Liver (tissue), 8 donors: ENCODE measurements at regions not wholly inside any gene's neighbourhood (a gene's known extent, or its start where the extent isn't known, plus 50 kb on each side); places are given as distances from the start of the nearest gene placed in this dataset.

Source experiments
- DNase-seq: peaks from one replicate; pipeline ENCODE4 v3.0.0-alpha.2; 2017; ENCODE audit warnings: low spot score
- H3K27ac ChIP-seq, 2 donors: one replicate each; pipeline ENCODE4 v1.7.0; 2013; ENCODE audit warnings: inconsistent platforms in 2 of 2, low read length in 2 of 2, control low read depth in 1 of 2, low read depth in 1 of 2, mild to moderate bottlenecking in 1 of 2
- H3K27me3 ChIP-seq, 4 donors: one replicate each; pipeline versions ENCODE4 v1.6.1 to v1.7.0; 2013; ENCODE audit warnings: low read length in 3 of 4, inconsistent platforms in 1 of 4, mild to moderate bottlenecking in 1 of 4, moderate library complexity in 1 of 4; ENCODE audit not compliant: control insufficient read depth in 4 of 4, insufficient read depth in 4 of 4
- H3K36me3 ChIP-seq, 4 donors: one replicate each; pipeline versions ENCODE4 v1.6.1 to v1.7.0; 2013; ENCODE audit warnings: low read length in 3 of 4, mild to moderate bottlenecking in 3 of 4, low read depth in 1 of 4, moderate library complexity in 1 of 4; ENCODE audit not compliant: control insufficient read depth in 4 of 4, insufficient read depth in 3 of 4
- H3K4me1 ChIP-seq, 4 donors: one replicate each; pipeline versions ENCODE4 v1.6.1 to v1.7.0; 2013; ENCODE audit warnings: low read length in 3 of 4, mild to moderate bottlenecking in 3 of 4, moderate library complexity in 1 of 4; ENCODE audit not compliant: control insufficient read depth in 4 of 4, insufficient read depth in 4 of 4
- H3K4me3 ChIP-seq, 3 donors: one replicate each; pipeline versions ENCODE4 v1.6.1 to v1.7.0; 2013; ENCODE audit warnings: low read length in 3 of 3, control low read depth in 1 of 3, low read depth in 1 of 3, mild to moderate bottlenecking in 1 of 3
- H3K9ac ChIP-seq, 2 donors: one replicate each; pipeline ENCODE4 v1.7.0; 2013; ENCODE audit warnings: low read length in 2 of 2, mild to moderate bottlenecking in 2 of 2, moderate library complexity in 2 of 2, control low read depth in 1 of 2, low read depth in 1 of 2
- H3K9me3 ChIP-seq, 4 donors: one replicate each; pipeline versions ENCODE4 v1.6.1 to v1.7.0; 2013; ENCODE audit warnings: low read length in 3 of 4; ENCODE audit not compliant: control insufficient read depth in 4 of 4
- CTCF ChIP-seq: fragments of 150-350 bp; IDR thresholded peaks from 2 replicates; pipeline ENCODE4 v1.5.1; 2017; ENCODE audit warnings: improper control_type of control experiment, low read depth, low read length; ENCODE audit not compliant: missing input control
- EGR1 ChIP-seq, 2 donors: IDR thresholded peaks; 2 replicates each; pipeline ENCODE4 v1.6.1; 2016 to 2018; ENCODE audit warnings: antibody characterized with exemption in 2 of 2, low read depth in 2 of 2
- FOXA1 ChIP-seq: IDR thresholded peaks from 2 replicates; pipeline ENCODE4 v1.6.1; 2016; ENCODE audit warnings: antibody characterized with exemption
- FOXA2 ChIP-seq: IDR thresholded peaks from 2 replicates; pipeline ENCODE4 v1.6.1; 2016; ENCODE audit warnings: antibody characterized with exemption
- GABPA ChIP-seq, 2 donors: IDR thresholded peaks in 1 of 2; conservative IDR thresholded peaks in 1 of 2; 2 replicates each; pipeline ENCODE4 v1.6.1; 2016; ENCODE audit warnings: antibody characterized with exemption in 2 of 2, mild to moderate bottlenecking in 1 of 2, moderate library complexity in 1 of 2
- JUND ChIP-seq, 2 donors: IDR thresholded peaks; 2 replicates each; pipeline ENCODE4 v1.6.1; 2016; ENCODE audit warnings: antibody characterized with exemption in 2 of 2
- MAX ChIP-seq: IDR thresholded peaks from 2 replicates; pipeline ENCODE4 v1.6.1; 2016; ENCODE audit warnings: antibody characterized with exemption
- NR2F2 ChIP-seq: IDR thresholded peaks from 2 replicates; pipeline ENCODE4 v1.6.1; 2016; ENCODE audit warnings: antibody characterized with exemption
- RAD21 ChIP-seq, 2 donors: IDR thresholded peaks; 2 replicates each; pipeline ENCODE4 v1.6.1; 2016; ENCODE audit warnings: antibody characterized with exemption in 2 of 2, mild to moderate bottlenecking in 2 of 2
- REST ChIP-seq: IDR thresholded peaks from 2 replicates; pipeline ENCODE4 v1.6.1; 2016; ENCODE audit warnings: antibody characterized with exemption, mild to moderate bottlenecking
- RXRA ChIP-seq, 2 donors: IDR thresholded peaks; 2 replicates each; pipeline ENCODE4 v1.6.1; 2017 to 2018; ENCODE audit warnings: antibody characterized with exemption in 2 of 2, mild to moderate bottlenecking in 1 of 2
- SP1 ChIP-seq: IDR thresholded peaks from 2 replicates; pipeline ENCODE4 v1.6.1; 2018; ENCODE audit warnings: antibody characterized with exemption, mild to moderate bottlenecking
- TAF1 ChIP-seq: conservative IDR thresholded peaks from 2 replicates; pipeline ENCODE4 v1.6.1; 2016; ENCODE audit warnings: antibody characterized with exemption, mild to moderate bottlenecking
- YY1 ChIP-seq: IDR thresholded peaks from 2 replicates; pipeline ENCODE4 v1.6.1; 2016; ENCODE audit warnings: antibody characterized with exemption, mild to moderate bottlenecking
- ZBTB33 ChIP-seq: IDR thresholded peaks from 2 replicates; pipeline ENCODE4 v1.6.1; 2016; ENCODE audit warnings: antibody characterized with exemption
- WGBS: extraction: QIAGEN DNeasy Blood & Tissue Kit; methylation state at CpG from one replicate; pipeline ENCODE4 v1.1.7; 2013; 5-methylcytosine and 5-hydroxymethylcytosine counted together
- donor health status: healthy.
- donor health status: healthy.
- donor health status: healthy.
- donor health status: healthy.
- donor health status: healthy.

GRCh38 chr11:104380358-104380757, 216.4 kb upstream of the PDGFD start:
- Histone ChIP-seq H3K36me3 (no peaks in the 10 kb centered on the region), H3K4me1 (no peaks in the 10 kb centered on the region), H3K9me3 (no peaks in the 10 kb centered on the region), H3K27me3 (no peaks in the 10 kb centered on the region), H3K4me3 (no peak overlapping the region), H3K9ac (no peak overlapping the region), H3K27ac (no peak overlapping the region)
- DNase-seq = no peak
- TF ChIP-seq MAX = no peak
- no peak for TF ChIP-seq RAD21 (IDR thresholded peaks at IDR 0.05)
- no peak for TF ChIP-seq FOXA2
- TF ChIP-seq JUND (IDR thresholded peaks at IDR 0.05) = no peak
- no peak for TF ChIP-seq ZBTB33
- TF ChIP-seq GABPA (IDR thresholded peaks at IDR 0.05 in 1 of 2, conservative IDR thresholded peaks at IDR 0.05 in 1 of 2) = no peak
- no peak for TF ChIP-seq SP1
- no peak for TF ChIP-seq REST
- no peak for TF ChIP-seq CTCF
- no peak for TF ChIP-seq TAF1
- TF ChIP-seq EGR1 (IDR thresholded peaks at IDR 0.05; ENCODE audit: low read depth in 2 of 2) = no peak
- TF ChIP-seq NR2F2 = no peak
- no peak for TF ChIP-seq FOXA1
- TF ChIP-seq RXRA (IDR thresholded peaks at IDR 0.05) = no peak

- no peak overlapping the region for H3K27ac ChIP-seq
- no peaks in the 10 kb centered on the region for H3K4me1 ChIP-seq
- no peak for DNase-seq
- no peaks in the 10 kb centered on the region for H3K27me3 ChIP-seq
- H3K36me3 ChIP-seq = no peaks in the 10 kb centered on the region
- H3K9me3 ChIP-seq = peaks cover 0 to 3% (median 0%) of the 10 kb centered on the region in 4 donors
- 76% methylated on average over 3 of the region's 3 CpGs for WGBS
- no peak overlapping the region for H3K9ac ChIP-seq
- H3K4me3 ChIP-seq = no peak overlapping the region
- TF ChIP-seq SP1 = no peak
- no peak for TF ChIP-seq REST
- TF ChIP-seq CTCF = no peak
- no peak for TF ChIP-seq MAX
- no peak for TF ChIP-seq YY1
- TF ChIP-seq GABPA (IDR thresholded peaks at IDR 0.05 in 1 of 2, conservative IDR thresholded peaks at IDR 0.05 in 1 of 2) = no peak
- TF ChIP-seq RAD21 (IDR thresholded peaks at IDR 0.05) = no peak
- no peak for TF ChIP-seq FOXA1
- TF ChIP-seq ZBTB33 = no peak
These were observed 208.2 kb upstream of the PDGFD start for GRCh38 chr11:104372111-104372510.
